GM23338 (cell line): ENCODE measurements at regions not wholly inside any gene's neighbourhood (a gene's known extent, or its start where the extent isn't known, plus 50 kb on each side); places are given as distances from the start of the nearest gene placed in this dataset.

Experiments used
- ATAC-seq: fragments of 200-7000 bp; cut with Tn5 transposase; 3 replicates; pipeline ENCODE4 v1.9.1; 2020
- DNase-seq: peaks from one replicate; pipeline ENCODE4 v3.0.0-alpha.2; 2015; ENCODE audit warnings: low spot score
- H2AFZ ChIP-seq: fragments of 200-600 bp; sonication (generic); 2 replicates; pipeline ENCODE4 v1.8.0; 2016; ENCODE audit warnings: antibody characterized with exemption, mild to moderate bottlenecking, moderate library complexity
- H3F3A ChIP-seq: fragments of 200-600 bp; sonication (generic); replicated peaks from 2 replicates; pipeline ENCODE4 v1.8.0; 2017; ENCODE audit warnings: antibody characterized with exemption, mixed run types, low read depth
- H3K27ac ChIP-seq: fragments of 200-600 bp; sonication (generic); 2 replicates; pipeline ENCODE4 v1.6.1; 2016; ENCODE audit warnings: low read depth
- H3K27me3 ChIP-seq: fragments of 200-600 bp; sonication (generic); 2 replicates; pipeline ENCODE4 v1.8.0; 2016; ENCODE audit warnings: mild to moderate bottlenecking, mixed run types, moderate library complexity; ENCODE audit not compliant: insufficient read depth
- H3K36me3 ChIP-seq: fragments of 200-600 bp; sonication (generic); 2 replicates; pipeline ENCODE4 v1.8.0; 2016; ENCODE audit warnings: mild to moderate bottlenecking; ENCODE audit not compliant: insufficient read depth
- H3K4me1 ChIP-seq: fragments of 200-600 bp; sonication (generic); 2 replicates; pipeline ENCODE4 v1.8.0; 2016; ENCODE audit warnings: mild to moderate bottlenecking, moderate library complexity; ENCODE audit not compliant: insufficient read depth
- H3K4me2 ChIP-seq: fragments of 200-600 bp; sonication (generic); 2 replicates; pipeline ENCODE4 v1.7.1; 2017; ENCODE audit warnings: mixed run types
- H3K4me3 ChIP-seq: fragments of 200-600 bp; sonication (generic); 2 replicates; pipeline ENCODE4 v1.6.1; 2016; ENCODE audit warnings: mixed run types
- H3K79me2 ChIP-seq: fragments of 200-600 bp; sonication (generic); replicated peaks from 2 replicates; pipeline ENCODE4 v1.8.0; 2017; ENCODE audit warnings: mild to moderate bottlenecking; ENCODE audit not compliant: insufficient read depth
- H3K9me2 ChIP-seq: fragments of 200-600 bp; sonication (generic); 2 replicates; pipeline ENCODE4 v1.8.0; 2017; ENCODE audit not compliant: insufficient read depth
- H4K20me1 ChIP-seq: fragments of 200-600 bp; sonication (generic); replicated peaks from 2 replicates; pipeline ENCODE4 v1.8.0; 2017; ENCODE audit warnings: mild to moderate bottlenecking; ENCODE audit not compliant: insufficient read depth
- H3K27ac Mint-ChIP-seq: 2 replicates; pipeline ENCODE4 v1.8.0; 2020; ENCODE audit warnings: inconsistent platforms, mild to moderate bottlenecking, moderate library complexity, mixed read lengths
- H3K27me3 Mint-ChIP-seq: 3 replicates; pipeline ENCODE4 v1.8.0; 2022; ENCODE audit warnings: low read depth, mild to moderate bottlenecking, moderate library complexity, mixed read lengths, inconsistent platforms; ENCODE audit not compliant: insufficient read depth, poor library complexity
- H3K36me3 Mint-ChIP-seq: 3 replicates; pipeline ENCODE4 v1.8.0; 2021; ENCODE audit warnings: low read depth, mild to moderate bottlenecking, inconsistent platforms, moderate library complexity, mixed read lengths
- H3K4me1 Mint-ChIP-seq: 3 replicates; pipeline ENCODE4 v1.8.0; 2020; ENCODE audit warnings: mild to moderate bottlenecking, inconsistent platforms, mixed read lengths
- H3K4me3 Mint-ChIP-seq: 3 replicates; pipeline ENCODE4 v1.8.0; 2021; ENCODE audit warnings: moderate library complexity, mild to moderate bottlenecking, inconsistent platforms, mixed read lengths
- H3K9me3 Mint-ChIP-seq: 3 replicates; pipeline ENCODE4 v1.8.0; 2020; ENCODE audit warnings: moderate library complexity, mild to moderate bottlenecking, inconsistent platforms, mixed read lengths
- CREB1 ChIP-seq: fragments of 250-450 bp; sonication (Bioruptor Pico); IDR thresholded peaks from 2 replicates; pipeline ENCODE4 v1.5.0; 2020; ENCODE audit warnings: low read depth, mild to moderate bottlenecking, moderate library complexity
- CTCF ChIP-seq, 2 experiments: fragments of 200-600 bp in 1 of 2; sonication (generic) in 1 of 2; conservative IDR thresholded peaks; 2 replicates each; pipeline versions ENCODE4 v1.5.1 to v1.6.1; 2016 to 2017; ENCODE audit warnings: antibody characterized with exemption in 2 of 2, low read depth in 2 of 2, mild to moderate bottlenecking in 2 of 2, moderate library complexity in 1 of 2
- ETS1 ChIP-seq: IDR thresholded peaks from 2 replicates; pipeline ENCODE4 v1.6.1; 2016; ENCODE audit warnings: antibody characterized with exemption
- EZH2 ChIP-seq: fragments of 200-600 bp; sonication (generic); IDR thresholded peaks from one replicate; pipeline ENCODE4 v1.8.0; 2017; ENCODE audit warnings: antibody characterized with exemption, mild to moderate bottlenecking, low read depth; ENCODE audit not compliant: unreplicated experiment
- EZH2phosphoT487 ChIP-seq: fragments of 200-600 bp; sonication (generic); IDR thresholded peaks from one replicate; pipeline ENCODE4 v1.8.1; 2018; ENCODE audit warnings: antibody characterized with exemption; ENCODE audit not compliant: unreplicated experiment
- JUNB ChIP-seq: IDR thresholded peaks from one replicate; pipeline ENCODE4 v1.6.1; 2016; ENCODE audit warnings: antibody characterized with exemption; ENCODE audit not compliant: unreplicated experiment
- NANOG ChIP-seq: IDR thresholded peaks from 2 replicates; pipeline ENCODE4 v1.6.1; 2016; ENCODE audit warnings: antibody characterized with exemption, borderline replicate concordance
- POLR2AphosphoS5 ChIP-seq: IDR thresholded peaks from 2 replicates; pipeline ENCODE4 v1.6.1; 2016; ENCODE audit warnings: antibody characterized with exemption, low read depth
- REST ChIP-seq: IDR thresholded peaks from one replicate; pipeline ENCODE4 v1.6.1; 2018; ENCODE audit warnings: antibody characterized with exemption; ENCODE audit not compliant: unreplicated experiment
- STAT1 ChIP-seq: IDR thresholded peaks from one replicate; pipeline ENCODE4 v1.6.1; 2016; ENCODE audit warnings: antibody characterized with exemption; ENCODE audit not compliant: unreplicated experiment
- ZNF114 ChIP-seq: fragments of 250-450 bp; sonication (Bioruptor Pico); IDR thresholded peaks from 2 replicates; pipeline ENCODE4 v1.5.0; 2020; ENCODE audit warnings: mild to moderate bottlenecking, moderate library complexity
- ZNF331 ChIP-seq: fragments of 250-450 bp; sonication (Bioruptor Pico); IDR thresholded peaks from 2 replicates; pipeline ENCODE4 v1.5.0; 2020; ENCODE audit warnings: low read depth, mild to moderate bottlenecking, moderate library complexity
- ZNF462 ChIP-seq: fragments of 250-450 bp; sonication (Bioruptor Pico); IDR thresholded peaks from 2 replicates; pipeline ENCODE4 v1.5.0; 2020; ENCODE audit warnings: mild to moderate bottlenecking, moderate library complexity

- no peaks in the 10 kb centered on the region for H3K36me3 Mint-ChIP-seq
- H3K4me3 Mint-ChIP-seq = no peak overlapping the region
- Histone ChIP-seq H3K27me3 (no peaks in the 10 kb centered on the region), H3K36me3 (no peaks in the 10 kb centered on the region), H3K4me1 (no peaks in the 10 kb centered on the region), H3K27ac (no peak overlapping the region), H2AFZ (no peak overlapping the region), H3K9me2 (no peaks in the 10 kb centered on the region), H4K20me1 (no peaks in the 10 kb centered on the region), H3K4me2 (no peak overlapping the region), H3K4me3 (no peak overlapping the region), H3F3A (no peaks in the 10 kb centered on the region), H3K79me2 (no peaks in the 10 kb centered on the region)
- no peak overlapping the region for H3K27ac Mint-ChIP-seq
- no peaks in the 10 kb centered on the region for H3K27me3 Mint-ChIP-seq
- ATAC-seq (no peak), DNase-seq (no peak)
- H3K9me3 Mint-ChIP-seq = no peaks in the 10 kb centered on the region
- no peaks in the 10 kb centered on the region for H3K4me1 Mint-ChIP-seq
- TF ChIP-seq STAT1 (no peak), POLR2AphosphoS5 (no peak), CREB1 (CRISPR knock-in tag) (no peak), JUNB (no peak), ETS1 (no peak), ZNF331 (CRISPR knock-in tag) (no peak), ZNF114 (CRISPR knock-in tag) (no peak), CTCF (conservative IDR thresholded peaks at IDR 0.05; ENCODE audit: low read depth in 2 of 2) (no peak), REST (no peak), EZH2 (no peak), NANOG (no peak), ZNF462 (CRISPR knock-in tag) (no peak), EZH2phosphoT487 (no peak)
These were observed 586.5 kb downstream of the SLC16A7 start for GRCh38 chr12:60182354-60182753.
